Osteoblast (primary cell): ENCODE measurements at regions not wholly inside any gene's neighbourhood (a gene's known extent, or its start where the extent isn't known, plus 50 kb on each side); places are given as distances from the start of the nearest gene placed in this dataset.

ENCODE experiments used
- DNase-seq: peaks from one replicate; pipeline ENCODE4 v3.0.0; 2011; ENCODE audit warnings: low spot score, mixed read lengths; ENCODE audit not compliant: insufficient read length; ENCODE audit errors: missing footprints
- H2AFZ ChIP-seq: 2 replicates; pipeline ENCODE4 v1.6.0; 2011; ENCODE audit warnings: mild to moderate bottlenecking, low read length
- H3K27ac ChIP-seq: 2 replicates; pipeline ENCODE4 v1.5.1; 2011; ENCODE audit warnings: mild to moderate bottlenecking, low read depth, low read length, moderate library complexity
- H3K27me3 ChIP-seq: 2 replicates; pipeline ENCODE4 v1.6.0; 2012; ENCODE audit warnings: mild to moderate bottlenecking, control low read depth, inconsistent platforms, low read length, moderate library complexity; ENCODE audit not compliant: insufficient read depth
- H3K36me3 ChIP-seq: 2 replicates; pipeline ENCODE4 v1.5.1; 2011; ENCODE audit warnings: mild to moderate bottlenecking, low read length, control low read depth, moderate library complexity; ENCODE audit not compliant: insufficient read depth
- H3K4me1 ChIP-seq: 2 replicates; pipeline ENCODE4 v1.5.1; 2011; ENCODE audit warnings: mild to moderate bottlenecking, low read length, control low read depth, moderate library complexity; ENCODE audit not compliant: insufficient read depth
- H3K4me2 ChIP-seq: 2 replicates; pipeline ENCODE4 v1.6.0; 2011; ENCODE audit warnings: mild to moderate bottlenecking, low read length; ENCODE audit not compliant: insufficient read depth
- H3K4me3 ChIP-seq: fragments of 200-600 bp; sonication (generic); 3 replicates; pipeline ENCODE4 v1.5.1; 2012; ENCODE audit warnings: mild to moderate bottlenecking, low read length, inconsistent platforms; ENCODE audit not compliant: insufficient read depth
- H3K79me2 ChIP-seq: 2 replicates; pipeline ENCODE4 v1.6.0; 2012; ENCODE audit warnings: mild to moderate bottlenecking, low read length, control low read depth, inconsistent platforms; ENCODE audit not compliant: insufficient read depth
- H3K9me3 ChIP-seq: 2 replicates; pipeline ENCODE4 v1.5.1; 2011; ENCODE audit warnings: low read depth, low read length, control low read depth
- H4K20me1 ChIP-seq: 2 replicates; pipeline ENCODE4 v1.6.0; 2012; ENCODE audit warnings: mild to moderate bottlenecking, low read length, control low read depth; ENCODE audit not compliant: insufficient read depth
- CTCF ChIP-seq: IDR thresholded peaks from 2 replicates; pipeline ENCODE4 v1.5.1; 2011; ENCODE audit warnings: mild to moderate bottlenecking, low read depth, low read length, moderate library complexity; ENCODE audit errors: extremely low read depth

- no peaks in the 10 kb centered on the region for H3K79me2 ChIP-seq
- no peak overlapping the region for H2AFZ ChIP-seq
- no peak for DNase-seq
- no peak overlapping the region for H3K27ac ChIP-seq
- no peaks in the 10 kb centered on the region for H3K9me3 ChIP-seq
- H3K4me2 ChIP-seq: no peak overlapping the region
- peaks cover 5% of the 10 kb centered on the region for H3K4me1 ChIP-seq
- no peaks in the 10 kb centered on the region for H4K20me1 ChIP-seq
- no peak overlapping the region for H3K4me3 ChIP-seq
- no peaks in the 10 kb centered on the region for H3K27me3 ChIP-seq
- no peaks in the 10 kb centered on the region for H3K36me3 ChIP-seq
- no peak for TF ChIP-seq CTCF
Observed at GRCh38 chr9:108579757-108580439, 275.9 kb downstream of the ACTL7B start.

- H3K36me3 ChIP-seq: no peaks in the 10 kb centered on the region
- no peaks in the 10 kb centered on the region for H3K79me2 ChIP-seq
- H2AFZ ChIP-seq: no peak overlapping the region
- H3K4me1 ChIP-seq: peaks cover 5% of the 10 kb centered on the region
- no peak overlapping the region for H3K4me2 ChIP-seq
- no peak for DNase-seq
- H4K20me1 ChIP-seq: no peaks in the 10 kb centered on the region
- no peaks in the 10 kb centered on the region for H3K27me3 ChIP-seq
- H3K9me3 ChIP-seq: no peaks in the 10 kb centered on the region
- TF ChIP-seq CTCF: no peak
- H3K27ac ChIP-seq: no peak overlapping the region
- no peak overlapping the region for H3K4me3 ChIP-seq
Observed at GRCh38 chr9:108575276-108575675, 280.5 kb downstream of the ACTL7B start.

GRCh38 chr9:108569624-108570023, 286.2 kb downstream of the ACTL7B start:
- no peak for TF ChIP-seq CTCF
- peak; percentile 62 for DNase-seq
- H3K36me3 ChIP-seq: no peaks in the 10 kb centered on the region
- H2AFZ ChIP-seq: no peak overlapping the region
- H3K79me2 ChIP-seq: no peaks in the 10 kb centered on the region
- H3K9me3 ChIP-seq: no peaks in the 10 kb centered on the region
- H3K4me3 ChIP-seq: no peak overlapping the region
- H4K20me1 ChIP-seq: no peaks in the 10 kb centered on the region
- H3K27ac ChIP-seq: no peak overlapping the region
- peaks cover 4% of the 10 kb centered on the region for H3K4me1 ChIP-seq
- no peaks in the 10 kb centered on the region for H3K27me3 ChIP-seq
- H3K4me2 ChIP-seq: no peak overlapping the region

GRCh38 chr9:108568093-108568492, 287.7 kb downstream of the ACTL7B start:
- Histone ChIP-seq H4K20me1 (no peaks in the 10 kb centered on the region), H3K27ac (no peak overlapping the region), H3K4me2 (no peak overlapping the region), H3K4me3 (no peak overlapping the region), H2AFZ (no peak overlapping the region), H3K27me3 (no peaks in the 10 kb centered on the region), H3K36me3 (no peaks in the 10 kb centered on the region), H3K4me1 (peaks cover 4% of the 10 kb centered on the region), H3K9me3 (no peaks in the 10 kb centered on the region), H3K79me2 (no peaks in the 10 kb centered on the region)
- DNase-seq: no peak
- no peak for TF ChIP-seq CTCF
